H1 (cell line): ENCODE measurements at regions not wholly inside any gene's neighbourhood (a gene's known extent, or its start where the extent isn't known, plus 50 kb on each side); places are given as distances from the start of the nearest gene placed in this dataset.

Source experiments
- CTCF ChIA-PET: fragments of 300-600 bp; sonication (Branson Sonifier 250); formaldehyde crosslinking; loops from one replicate; lab custom pipeline; 2021; ENCODE audit not compliant: partially characterized antibody; lab: Charles Lee
- POLR2A ChIA-PET: fragments of 300-600 bp; sonication (Branson Sonifier 250); formaldehyde crosslinking; loops from one replicate; lab custom pipeline; 2021; ENCODE audit warnings: inconsistent platforms; ENCODE audit not compliant: partially characterized antibody; lab: Charles Lee
- DNase-seq, 2 experiments: peaks; one replicate each; pipeline versions ENCODE4 v3.0.0 to v3.0.0-alpha.2; 2010 to 2022; ENCODE audit warnings: low spot score in 2 of 2, low read depth in 1 of 2, mixed read lengths in 1 of 2
- FAIRE-seq: peaks from 2 replicates; lab custom pipeline; 2011; peaks lifted over from hg19 to GRCh38; lab: Jason Lieb, UNC
- H2AFZ ChIP-seq: 2 replicates; pipeline ENCODE4 v1.8.1; 2012; ENCODE audit warnings: low read length, inconsistent platforms
- H2AK5ac ChIP-seq: 2 replicates; pipeline ENCODE4 v1.6.1; 2013; ENCODE audit warnings: low read depth, low read length
- H2BK120ac ChIP-seq: replicated peaks from 2 replicates; pipeline ENCODE3; 2013; ENCODE audit warnings: low read depth, low read length, inconsistent platforms
- H2BK12ac ChIP-seq: 2 replicates; pipeline ENCODE4 v1.6.1; 2013; ENCODE audit warnings: low read depth, low read length
- H2BK15ac ChIP-seq: 2 replicates; pipeline ENCODE4 v1.6.1; 2013; ENCODE audit warnings: low read length
- H2BK20ac ChIP-seq: 2 replicates; pipeline ENCODE4 v1.6.1; 2013; ENCODE audit warnings: low read length
- H2BK5ac ChIP-seq: 2 replicates; pipeline ENCODE4 v1.6.1; 2013; ENCODE audit warnings: low read depth, low read length
- H3K14ac ChIP-seq: 2 replicates; pipeline ENCODE4 v1.6.1; 2013; ENCODE audit warnings: inconsistent platforms; ENCODE audit not compliant: insufficient read length
- H3K18ac ChIP-seq: 2 replicates; pipeline ENCODE4 v1.6.1; 2013; ENCODE audit warnings: low read length; ENCODE audit errors: extremely low read depth
- H3K23ac ChIP-seq: 2 replicates; pipeline ENCODE4 v1.6.1; 2013; ENCODE audit warnings: inconsistent platforms; ENCODE audit not compliant: insufficient read length
- H3K23me2 ChIP-seq: 2 replicates; pipeline ENCODE4 v1.6.1; 2013; ENCODE audit warnings: low read depth, low read length
- H3K27ac ChIP-seq: 2 replicates; pipeline ENCODE4 v1.6.1; 2011; ENCODE audit warnings: low read depth, low read length, inconsistent platforms
- H3K27me3 ChIP-seq, 4 experiments: replicated peaks in 1 of 4; 1 replicate in 1 of 4; 2 replicates in 3 of 4; pipeline versions ENCODE4 v1.6.1 to v1.8.1; 2011 to 2013; ENCODE audit warnings: low read length in 3 of 4, mild to moderate bottlenecking in 3 of 4, inconsistent platforms in 2 of 4, mixed read lengths in 2 of 4, moderate library complexity in 1 of 4; ENCODE audit not compliant: control insufficient read depth in 3 of 4, insufficient read depth in 3 of 4; ENCODE audit errors: extremely low read depth in 1 of 4
- H3K36me3 ChIP-seq, 4 experiments: 2 replicates each; pipeline versions ENCODE4 v1.6.1 to v1.8.1; 2011 to 2013; ENCODE audit warnings: mild to moderate bottlenecking in 4 of 4, low read length in 3 of 4, moderate library complexity in 2 of 4, control low read depth in 1 of 4, inconsistent platforms in 1 of 4; ENCODE audit not compliant: insufficient read depth in 4 of 4, control insufficient read depth in 2 of 4
- H3K4ac ChIP-seq: replicated peaks from 2 replicates; pipeline ENCODE3; 2013; ENCODE audit warnings: low read length, low read depth, mixed read lengths, inconsistent platforms; ENCODE audit not compliant: insufficient read length
- H3K4me1 ChIP-seq, 4 experiments: replicated peaks in 1 of 4; 1 replicate in 1 of 4; 2 replicates in 3 of 4; pipeline versions ENCODE4 v1.6.1 to v1.8.1; 2011 to 2013; ENCODE audit warnings: low read length in 3 of 4, inconsistent platforms in 2 of 4, mixed read lengths in 1 of 4; ENCODE audit not compliant: insufficient read depth in 4 of 4, control insufficient read depth in 3 of 4
- H3K4me2 ChIP-seq, 2 experiments: 2 replicates each; pipeline versions ENCODE4 v1.6.1 to v1.8.1; 2011 to 2013; ENCODE audit warnings: low read depth in 2 of 2, low read length in 2 of 2, control low read depth in 1 of 2, inconsistent platforms in 1 of 2, mild to moderate bottlenecking in 1 of 2; ENCODE audit not compliant: insufficient read depth in 1 of 2
- H3K4me3 ChIP-seq, 4 experiments: fragments of 200-600, 300-600 bp in 1 of 4; sonication (generic), shearing (Covaris generic), sonication (Bioruptor Twin) in 1 of 4; 2 replicates each; pipeline versions ENCODE4 v1.5.1 to v1.8.1; 2011 to 2016; ENCODE audit warnings: low read length in 4 of 4, low read depth in 3 of 4, control low read depth in 2 of 4, inconsistent platforms in 2 of 4, mild to moderate bottlenecking in 2 of 4, mixed read lengths in 1 of 4, moderate library complexity in 1 of 4; ENCODE audit not compliant: insufficient read depth in 2 of 4; ENCODE audit errors: extremely low read depth in 1 of 4
- H3K56ac ChIP-seq: replicated peaks from 2 replicates; pipeline ENCODE3; 2013; ENCODE audit warnings: low read depth, mild to moderate bottlenecking, mixed read lengths, low read length, inconsistent platforms; ENCODE audit not compliant: insufficient read length
- H3K79me1 ChIP-seq: 2 replicates; pipeline ENCODE4 v1.6.1; 2013; ENCODE audit warnings: low read depth, low read length, control low read depth
- H3K79me2 ChIP-seq, 2 experiments: 2 replicates each; pipeline versions ENCODE4 v1.6.1 to v1.8.1; 2012 to 2013; ENCODE audit warnings: low read length in 2 of 2, mild to moderate bottlenecking in 2 of 2, inconsistent platforms in 1 of 2; ENCODE audit not compliant: insufficient read depth in 2 of 2, control insufficient read depth in 1 of 2
- H3K9ac ChIP-seq, 4 experiments: replicated peaks in 1 of 4; 1 replicate in 1 of 4; 2 replicates in 3 of 4; pipeline versions ENCODE4 v1.6.1 to v1.8.1; 2011 to 2013; ENCODE audit warnings: low read depth in 3 of 4, low read length in 3 of 4, control low read depth in 2 of 4, mild to moderate bottlenecking in 2 of 4, moderate library complexity in 2 of 4, inconsistent platforms in 1 of 4; ENCODE audit errors: extremely low read depth in 1 of 4
- H3K9me3 ChIP-seq, 2 experiments: 2 replicates each; pipeline versions ENCODE4 v1.6.1 to v1.8.1; 2012 to 2013; ENCODE audit warnings: mild to moderate bottlenecking in 2 of 2, moderate library complexity in 2 of 2, control low read depth in 1 of 2, inconsistent platforms in 1 of 2, low read depth in 1 of 2, low read length in 1 of 2, mixed read lengths in 1 of 2; ENCODE audit not compliant: insufficient read depth in 2 of 2
- H4K20me1 ChIP-seq, 2 experiments: replicated peaks in 1 of 2; 2 replicates each; pipeline versions ENCODE3 to v1.8.1; 2011 to 2013; ENCODE audit warnings: inconsistent platforms in 2 of 2, low read length in 2 of 2, mild to moderate bottlenecking in 1 of 2; ENCODE audit not compliant: insufficient read depth in 2 of 2, control insufficient read depth in 1 of 2
- H4K5ac ChIP-seq: 2 replicates; pipeline ENCODE4 v1.6.1; 2013; ENCODE audit warnings: low read length, low read depth, mixed read lengths, inconsistent platforms; ENCODE audit not compliant: insufficient read length
- H4K8ac ChIP-seq: 2 replicates; pipeline ENCODE4 v1.8.0; 2013; ENCODE audit warnings: mild to moderate bottlenecking, moderate library complexity, low read length, inconsistent platforms; ENCODE audit not compliant: insufficient read depth; ENCODE audit errors: extremely low read depth
- H4K91ac ChIP-seq: replicated peaks from 2 replicates; pipeline ENCODE3; 2013; ENCODE audit warnings: low read length, mixed read lengths, inconsistent platforms; ENCODE audit not compliant: insufficient read length
- BACH1 ChIP-seq: IDR thresholded peaks from 2 replicates; pipeline ENCODE4 v1.6.1; 2012; ENCODE audit warnings: low read length, improper control_type of control experiment
- BCL11A ChIP-seq, 2 experiments: IDR thresholded peaks; one replicate each; pipeline ENCODE4 v1.6.1; 2011; ENCODE audit warnings: low read depth in 2 of 2, low read length in 2 of 2, mild to moderate bottlenecking in 2 of 2
- EGR1 ChIP-seq: IDR thresholded peaks from 2 replicates; pipeline ENCODE4 v1.6.1; 2011; ENCODE audit warnings: low read depth, low read length, borderline replicate concordance
- HDAC2 ChIP-seq, 2 experiments: fragments of 300-600 bp in 1 of 2; sonication (generic) in 1 of 2; IDR thresholded peaks; 2 replicates each; pipeline ENCODE4 v1.6.1; 2011 to 2012; ENCODE audit warnings: low read depth in 2 of 2, low read length in 2 of 2, mild to moderate bottlenecking in 2 of 2, moderate library complexity in 2 of 2, borderline replicate concordance in 1 of 2, inconsistent platforms in 1 of 2
- HDAC6 ChIP-seq: IDR thresholded peaks from one replicate; pipeline ENCODE4 v1.7.1; 2012; ENCODE audit warnings: low read depth, mild to moderate bottlenecking, inconsistent platforms, low read length, moderate library complexity
- KDM4A ChIP-seq: IDR thresholded peaks from one replicate; pipeline ENCODE4 v1.7.1; 2012; ENCODE audit warnings: low read depth, mild to moderate bottlenecking, moderate library complexity, low read length, inconsistent platforms; ENCODE audit not compliant: severe bottlenecking
- MAX ChIP-seq: IDR thresholded peaks from 2 replicates; pipeline ENCODE4 v1.6.1; 2012; ENCODE audit warnings: inconsistent platforms
- SRF ChIP-seq: IDR thresholded peaks from 2 replicates; pipeline ENCODE4 v1.6.1; 2011; ENCODE audit warnings: mild to moderate bottlenecking, low read depth, low read length, moderate library complexity
- WGBS, 2 experiments: shearing (Covaris generic) in 1 of 2; methylation state at CpG; one replicate each; pipeline versions ENCODE4 v1.1.6 to v1.1.7; 2013 to 2015; ENCODE audit warnings: low lambda C conversion rate in 2 of 2, mixed read lengths in 2 of 2, inconsistent platforms in 1 of 2, low coverage in 1 of 2, missing lambda C conversion rate in 1 of 2; ENCODE audit not compliant: insufficient replicate concordance in 2 of 2, insufficient coverage in 1 of 2, insufficient read length in 1 of 2; ENCODE audit errors: extremely low coverage in 1 of 2, missing lambda C conversion rate in 1 of 2; 5-methylcytosine and 5-hydroxymethylcytosine counted together

- no peak overlapping the region for H2AK5ac ChIP-seq
- H3K4me3 ChIP-seq = no peak overlapping the region
- no peak overlapping the region for H4K8ac ChIP-seq
- WGBS, 2 experiments = 72% methylated on average over 3 of the region's 3 CpGs; no CpG with 5 or more reads in 1 of the 2 experiments
- H3K36me3 ChIP-seq = no peaks in the 10 kb centered on the region
- H3K79me1 ChIP-seq = no peaks in the 10 kb centered on the region
- H3K4me2 ChIP-seq = no peak overlapping the region
- ChIA-PET POLR2A (no interaction called here), CTCF (no interaction called here)
- no peak overlapping the region for H2BK20ac ChIP-seq
- no peak overlapping the region for H2BK15ac ChIP-seq
- no peaks in the 10 kb centered on the region for H3K79me2 ChIP-seq
- H4K91ac ChIP-seq = no peak overlapping the region
- no peaks in the 10 kb centered on the region for H3K4me1 ChIP-seq
- no peak overlapping the region for H2BK12ac ChIP-seq
- H3K56ac ChIP-seq = no peak overlapping the region
- FAIRE-seq = no peak
- DNase-seq = no peak
- no peak overlapping the region for H2AFZ ChIP-seq
- no peak overlapping the region for H3K23ac ChIP-seq
- H3K14ac ChIP-seq = no peak overlapping the region
- H3K9me3 ChIP-seq = no peaks in the 10 kb centered on the region
- no peaks in the 10 kb centered on the region for H3K27me3 ChIP-seq
- no peak overlapping the region for H3K27ac ChIP-seq
- no peak overlapping the region for H3K4ac ChIP-seq
- no peak overlapping the region for H2BK120ac ChIP-seq
- no peak overlapping the region for H3K18ac ChIP-seq
- no peaks in the 10 kb centered on the region for H3K23me2 ChIP-seq
- H3K9ac ChIP-seq = no peak overlapping the region
- no peaks in the 10 kb centered on the region for H4K20me1 ChIP-seq
- H4K5ac ChIP-seq = no peak overlapping the region
- no peak overlapping the region for H2BK5ac ChIP-seq
- TF ChIP-seq BCL11A (IDR thresholded peaks at IDR 0.05; ENCODE audit: low read depth in 2 of 2, low read length in 2 of 2) (no peak), BACH1 (no peak), HDAC6 (no peak), MAX (no peak), SRF (no peak), HDAC2 (IDR thresholded peaks at IDR 0.05; ENCODE audit: borderline replicate concordance in 1 of 2, low read depth in 2 of 2, low read length in 2 of 2) (no peak), KDM4A (no peak), EGR1 (no peak)
These were observed 1095.9 kb downstream of the REEP3 start for GRCh38 chr10:64617085-64617484.
